NT2/D1 (cell line): ENCODE measurements at regions not wholly inside any gene's neighbourhood (a gene's known extent, or its start where the extent isn't known, plus 50 kb on each side); places are given as distances from the start of the nearest gene placed in this dataset.

Source experiments
- SUZ12 ChIP-seq: IDR thresholded peaks from 2 replicates; pipeline ENCODE4 v1.6.1; 2011; ENCODE audit not compliant: insufficient read length, insufficient read depth; ENCODE audit errors: extremely low read depth
- YY1 ChIP-seq: IDR thresholded peaks from 2 replicates; pipeline ENCODE4 v1.6.1; 2011; ENCODE audit not compliant: insufficient read length, insufficient read depth
- ZNF274 ChIP-seq: IDR thresholded peaks from 2 replicates; pipeline ENCODE4 v1.6.1; 2011; ENCODE audit warnings: mild to moderate bottlenecking, low read depth, low read length

DNA sequence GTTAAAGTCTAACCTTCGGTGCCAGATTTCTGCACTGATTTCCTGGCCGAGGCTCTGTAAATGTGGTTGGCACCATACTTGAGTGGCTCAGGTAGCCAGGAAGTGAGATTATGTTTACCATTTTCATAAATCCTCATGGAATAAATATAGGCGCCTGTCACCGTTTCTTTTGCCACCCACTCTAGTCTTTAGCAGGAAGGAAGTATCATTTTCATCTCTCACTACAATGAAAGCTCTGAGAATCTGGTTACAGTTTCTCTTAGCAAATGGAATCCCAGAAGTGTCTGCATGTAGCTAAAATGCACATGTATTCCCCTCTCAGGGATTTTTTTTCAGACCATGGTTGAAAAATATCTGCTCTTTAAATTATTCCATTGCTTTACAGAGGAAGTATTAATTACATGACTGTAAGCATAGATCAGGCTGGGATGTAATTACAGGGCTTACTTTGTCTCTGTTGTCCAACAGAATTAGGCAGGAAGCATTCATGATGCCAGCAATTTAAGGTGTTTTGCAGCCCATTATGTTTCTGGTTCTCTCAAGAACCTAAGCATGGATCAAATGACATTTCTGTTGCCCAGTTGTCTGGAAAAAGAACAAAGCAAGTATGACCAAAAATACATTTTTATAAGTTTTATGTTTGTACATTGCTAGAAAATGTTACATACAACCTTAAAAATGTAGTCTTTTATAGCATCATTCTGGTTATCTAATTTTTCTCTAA, 221.7 kb upstream of the SPRY2 start:
- no peak for TF ChIP-seq YY1
- no peak for TF ChIP-seq ZNF274
- no peak for TF ChIP-seq SUZ12
